ENCODE measurements at regions not wholly inside any gene's neighbourhood (a gene's known extent, or its start where the extent isn't known, plus 50 kb on each side); places are given as distances from the start of the nearest gene placed in this dataset.
A peak's percentile ranks its signal among the peaks of the same experiment; 100 is the strongest.

DNA sequence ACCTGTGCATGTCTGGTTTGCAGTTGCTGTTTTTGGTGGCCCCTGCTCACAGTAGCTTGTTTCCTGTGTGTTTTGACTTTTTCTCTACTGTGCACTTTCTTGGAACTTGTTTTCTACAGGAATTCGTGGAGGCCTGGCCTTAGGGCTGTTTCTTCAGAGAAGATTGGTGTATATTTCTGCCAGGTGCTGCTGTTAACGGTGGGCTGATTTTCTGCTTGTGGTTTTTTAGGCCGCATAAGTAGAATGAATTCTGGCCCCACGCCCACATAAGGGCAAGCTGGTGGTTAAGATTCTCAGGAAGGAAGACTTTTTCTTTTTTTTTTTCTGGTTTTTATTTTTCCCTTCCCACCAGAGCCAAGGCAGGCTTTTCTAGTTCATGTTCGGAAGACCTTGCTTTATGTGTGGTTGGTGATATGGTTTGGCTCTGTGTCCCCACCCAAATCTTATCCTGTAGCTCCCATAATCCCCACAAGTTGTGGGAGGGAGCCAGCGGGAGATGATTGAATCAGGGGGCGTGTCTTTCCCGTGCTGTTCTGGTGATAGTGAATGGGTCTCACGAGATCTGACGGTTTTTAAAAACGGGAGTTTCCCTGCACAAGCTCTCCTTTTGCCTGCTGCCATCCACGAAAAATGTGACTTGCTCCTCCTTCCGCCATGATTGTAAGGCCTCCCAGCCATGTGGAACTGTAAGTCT is 71.5 kb upstream of the DISP3 start:
- peak; percentile 64 for FAIRE-seq
- DNase-seq (ENCODE audit: insufficient read length, low spot score), result no peak

DNA sequence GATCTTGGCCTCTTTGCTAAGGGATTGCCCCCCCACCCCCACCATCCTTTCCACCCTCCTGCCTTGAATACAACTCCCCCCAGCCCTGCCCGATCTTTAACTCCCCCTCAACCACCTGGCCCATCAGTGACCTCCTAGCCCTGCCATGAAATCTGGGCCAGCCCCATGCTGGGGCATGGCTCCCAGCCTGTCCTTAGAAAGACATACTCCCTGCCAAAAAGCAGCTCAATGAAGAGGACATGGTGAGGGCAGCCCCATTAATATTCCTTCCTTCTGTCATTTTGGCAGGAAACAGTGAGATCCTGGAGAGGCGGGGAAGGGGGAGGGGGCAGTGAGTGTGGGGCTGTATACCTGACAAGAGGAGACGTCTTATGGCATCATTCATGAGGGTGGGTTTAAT is 66.8 kb upstream of the DISP3 start:
- no peak for DNase-seq (ENCODE audit: insufficient read length, low spot score)
- no peak for FAIRE-seq

DNA sequence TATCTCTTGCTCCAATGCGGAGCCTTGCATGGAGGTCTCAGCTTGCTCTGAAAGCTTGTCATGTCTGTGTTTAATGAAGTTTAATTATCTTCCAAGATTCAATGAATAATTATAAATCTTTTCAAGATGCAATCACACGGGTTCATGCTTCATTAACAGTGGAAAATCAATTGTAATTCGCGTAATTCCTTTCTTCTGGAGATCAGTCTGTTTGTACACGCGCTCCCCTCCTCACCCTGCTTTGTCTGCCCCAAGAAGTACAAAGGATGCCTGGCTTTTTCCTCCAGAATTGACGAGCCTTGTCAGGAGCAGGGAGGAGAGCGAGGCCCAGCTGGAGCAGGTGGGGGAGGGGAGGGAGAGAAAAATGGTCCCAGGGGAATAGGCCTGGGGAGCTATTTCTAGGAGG is 65.0 kb upstream of the DISP3 start:
- DNase-seq (ENCODE audit: insufficient read length, low spot score) (no peak), FAIRE-seq (no peak)

DNA sequence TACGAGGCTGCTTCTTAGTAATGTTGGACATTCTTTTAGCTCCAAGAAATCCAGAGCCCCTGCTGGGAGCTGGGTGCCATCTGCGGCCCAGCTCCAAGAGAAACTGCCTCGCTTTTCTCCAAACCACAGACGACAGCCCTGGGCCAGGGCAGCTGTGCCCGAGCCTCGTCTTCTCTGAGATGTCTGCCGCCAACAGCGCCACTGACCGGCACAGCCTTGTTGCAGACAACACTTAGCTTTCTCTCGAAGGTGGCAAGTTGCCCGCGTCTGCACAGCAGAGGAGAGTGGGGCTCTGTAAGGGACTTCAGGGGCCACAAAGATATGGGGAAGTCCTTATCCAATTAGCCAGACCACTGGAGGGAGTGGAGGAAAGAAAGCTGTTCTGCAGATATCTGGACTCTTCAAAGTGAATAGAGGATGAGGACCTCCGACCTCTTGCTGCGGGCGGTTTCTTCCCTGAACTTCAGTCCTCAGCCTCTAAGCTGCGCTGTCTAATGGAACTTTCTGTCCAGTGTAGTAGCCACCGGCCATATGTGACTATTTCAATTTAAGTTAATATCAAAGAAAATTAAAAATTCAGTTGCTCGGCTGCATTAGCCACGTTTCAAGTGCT is 63.9 kb upstream of the DISP3 start:
- FAIRE-seq, result no peak
- no peak for DNase-seq (ENCODE audit: insufficient read length, low spot score)

DNA sequence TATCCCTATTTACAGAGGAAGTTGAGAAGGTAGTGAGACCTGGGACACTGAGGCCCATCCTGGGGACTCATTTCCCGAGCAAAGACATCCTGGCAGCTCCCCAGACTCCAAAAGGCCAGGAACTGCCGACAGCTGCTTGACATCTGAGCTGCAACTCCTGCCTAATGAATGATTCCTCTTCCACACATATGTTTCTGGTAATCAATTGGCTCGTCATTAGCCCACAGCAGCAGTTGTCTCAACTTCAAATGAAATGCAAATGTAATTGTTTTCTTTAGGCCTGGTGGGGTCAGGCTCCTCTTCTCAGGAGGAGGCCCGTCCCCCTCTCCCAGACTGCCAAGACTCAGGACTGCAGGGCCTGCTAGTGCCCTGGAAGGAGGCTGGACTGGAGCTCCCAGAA is 61.8 kb upstream of the DISP3 start:
- FAIRE-seq, result no peak

DNA sequence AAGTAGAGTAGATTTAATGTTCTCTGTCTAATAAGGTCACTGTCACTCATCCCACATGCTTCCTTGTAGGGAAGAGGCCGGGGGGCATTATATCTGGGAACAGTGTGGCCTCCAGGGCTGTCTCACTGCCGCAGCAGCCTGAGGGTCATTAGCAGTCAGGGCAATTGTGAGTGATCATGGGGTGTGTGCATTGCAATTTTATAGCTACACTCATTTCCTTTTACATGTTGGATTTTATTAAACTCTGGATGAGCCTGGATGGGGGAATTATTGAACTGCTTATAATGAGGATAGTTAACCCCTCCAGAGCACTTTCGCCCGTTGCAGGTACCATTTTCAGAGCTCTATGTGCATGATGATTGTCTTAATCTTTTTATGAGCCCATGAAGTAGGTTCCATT is 60.9 kb upstream of the DISP3 start:
- DNase-seq (ENCODE audit: insufficient read length, low spot score) (no peak), FAIRE-seq (no peak)

More for the DNA sequence above, 61.8 kb upstream of the DISP3 start:
- DNase-seq (ENCODE audit: insufficient read length, low spot score), result no peak

DNA sequence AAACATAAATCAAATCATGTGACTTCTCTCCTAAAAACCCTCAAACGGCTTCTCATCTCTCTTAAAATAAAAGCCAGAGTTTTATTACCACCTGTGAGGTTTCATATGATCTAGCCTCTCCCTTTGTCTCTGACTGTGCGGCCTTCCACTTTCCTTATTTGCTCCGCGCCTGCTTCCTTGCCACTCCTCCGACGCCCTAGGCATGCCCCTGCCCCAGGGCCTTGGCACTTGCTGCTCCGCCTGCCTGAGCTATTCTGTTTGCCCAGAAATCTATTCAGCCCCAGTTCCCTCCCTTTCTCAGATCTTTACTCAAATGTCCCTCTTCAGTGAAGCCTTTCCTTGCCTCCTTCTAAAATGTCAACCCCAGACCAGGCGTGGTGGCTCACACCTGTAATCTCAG is 57.5 kb upstream of the DISP3 start:
- no peak for FAIRE-seq

DNA sequence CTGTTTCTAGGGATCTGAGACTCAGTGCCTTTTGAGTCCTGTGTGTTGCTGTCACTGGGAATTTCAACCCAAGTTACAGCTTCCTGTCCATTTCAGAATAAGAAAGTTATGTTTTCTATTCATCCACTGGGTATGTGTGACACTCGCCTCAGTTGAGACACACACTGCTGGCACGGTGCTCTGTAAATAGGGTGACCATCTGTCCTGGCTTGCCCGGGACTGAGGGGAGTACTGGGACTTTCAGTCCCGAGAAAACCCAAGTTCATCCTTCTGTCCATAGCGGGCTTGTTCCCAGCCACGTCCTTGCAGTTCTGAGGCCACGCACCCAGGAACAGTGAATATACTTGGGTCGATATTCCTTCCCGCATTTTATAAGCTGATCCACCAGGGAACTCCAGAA is 56.3 kb upstream of the DISP3 start:
- FAIRE-seq (no peak), DNase-seq (ENCODE audit: insufficient read length, low spot score) (no peak)

More for the DNA sequence above, 57.5 kb upstream of the DISP3 start:
- DNase-seq (ENCODE audit: insufficient read length, low spot score), result no peak

DNA sequence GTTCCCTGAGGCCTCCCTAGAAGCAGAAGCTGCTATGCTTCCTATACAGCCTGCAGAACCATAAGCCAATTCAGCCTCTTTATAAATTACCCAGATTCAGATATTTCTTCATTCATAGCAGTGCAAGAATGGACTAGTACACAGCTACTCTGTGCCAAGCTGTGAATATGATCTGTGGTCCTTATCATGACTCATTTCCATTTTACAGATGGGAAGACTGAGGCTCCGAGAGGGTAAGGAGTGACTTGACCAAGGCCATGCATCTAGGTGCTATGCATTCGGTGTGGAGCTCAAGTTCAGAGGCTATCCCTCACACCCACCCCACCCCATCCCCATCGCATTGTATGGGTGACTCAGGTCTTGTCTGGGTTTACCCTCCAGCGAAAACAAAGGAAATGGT is 52.3 kb upstream of the DISP3 start:
- no peak for DNase-seq (ENCODE audit: insufficient read length, low spot score)
- FAIRE-seq, result no peak

DNA sequence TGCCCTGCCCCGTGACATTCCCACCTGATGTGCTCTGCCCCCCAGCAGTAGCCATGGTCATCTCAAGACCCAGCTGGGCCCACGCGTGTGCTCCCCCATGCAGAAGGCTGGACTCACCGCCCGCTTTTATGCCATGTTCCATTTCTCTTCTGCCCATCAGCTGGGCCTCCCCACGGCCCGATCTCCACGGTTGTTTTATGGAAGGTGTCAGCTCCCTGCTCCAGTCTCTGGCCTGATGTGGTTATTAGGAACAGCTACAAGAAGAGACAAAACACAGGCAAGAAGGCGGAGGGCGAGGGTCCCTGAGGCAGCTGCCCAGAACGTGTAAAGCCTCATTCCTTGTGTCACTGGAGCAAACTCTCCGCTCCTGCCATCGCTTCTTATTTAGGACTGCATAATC is 50.2 kb upstream of the DISP3 start:
- FAIRE-seq (no peak), DNase-seq (ENCODE audit: insufficient read length, low spot score) (no peak)
